Ovary (tissue), 3 donors: ENCODE measurements at regions not wholly inside any gene's neighbourhood (a gene's known extent, or its start where the extent isn't known, plus 50 kb on each side); places are given as distances from the start of the nearest gene placed in this dataset.

Experiments used
- CTCF ChIP-seq, 3 donors: fragments of 450-650 bp in 2 of 3; fragments of 200-600 bp in 1 of 3; IDR thresholded peaks; one replicate each; pipeline versions ENCODE4 v1.5.1 to v1.8.0; 2016 to 2022; ENCODE audit warnings: antibody characterized with exemption in 3 of 3, mild to moderate bottlenecking in 1 of 3
- POLR2A ChIP-seq: fragments of 450-650 bp; IDR thresholded peaks from one replicate; pipeline ENCODE4 v1.6.1; 2017; ENCODE audit warnings: antibody characterized with exemption, mild to moderate bottlenecking, moderate library complexity
- donor health status: DM: no; HTN: no; CAD: no.

- TF ChIP-seq CTCF (IDR thresholded peaks at IDR 0.05) (no peak), POLR2A (no peak)
Observed at GRCh38 chr4:117874216-117874615, 160.1 kb upstream of the NDST3 start.
